Stomach smooth muscle (tissue), 2 donors: ENCODE measurements at regions not wholly inside any gene's neighbourhood (a gene's known extent, or its start where the extent isn't known, plus 50 kb on each side); places are given as distances from the start of the nearest gene placed in this dataset.

Experiments used
- H3K27ac ChIP-seq: one replicate; pipeline ENCODE4 v1.7.0; 2013; ENCODE audit warnings: mild to moderate bottlenecking, low read length, inconsistent platforms
- H3K27me3 ChIP-seq, 2 donors: one replicate each; pipeline ENCODE4 v1.7.0; 2013; ENCODE audit warnings: low read length in 2 of 2; ENCODE audit not compliant: insufficient read depth in 2 of 2, control insufficient read depth in 1 of 2
- H3K36me3 ChIP-seq, 2 donors: one replicate each; pipeline ENCODE4 v1.7.0; 2013; ENCODE audit warnings: low read length in 2 of 2; ENCODE audit not compliant: control insufficient read depth in 2 of 2, insufficient read depth in 2 of 2
- H3K4me1 ChIP-seq: one replicate; pipeline ENCODE4 v1.7.0; 2013; ENCODE audit warnings: low read length; ENCODE audit not compliant: control insufficient read depth, insufficient read depth
- H3K4me3 ChIP-seq, 2 donors: one replicate each; pipeline ENCODE4 v1.7.0; 2013; ENCODE audit warnings: low read length in 2 of 2
- H3K9ac ChIP-seq, 2 donors: one replicate each; pipeline ENCODE4 v1.7.0; 2013; ENCODE audit warnings: low read length in 2 of 2, mild to moderate bottlenecking in 1 of 2
- H3K9me3 ChIP-seq, 2 donors: one replicate each; pipeline ENCODE4 v1.7.0; 2013; ENCODE audit warnings: low read length in 2 of 2; ENCODE audit not compliant: control insufficient read depth in 2 of 2
- donor health status: healthy.
- donor health status: Pancreatic carcinoma.

GRCh38 chr14:58813745-58814144 lies 176.0 kb downstream of the DACT1 start:
- Histone ChIP-seq H3K27me3 (peaks cover 0 to 3% of the 10 kb centered on the region in 2 donors), H3K27ac (no peak overlapping the region), H3K4me3 (no peak overlapping the region), H3K9me3 (no peaks in the 10 kb centered on the region), H3K36me3 (no peaks in the 10 kb centered on the region), H3K4me1 (peaks cover 4% of the 10 kb centered on the region), H3K9ac (no peak overlapping the region)

- H3K27me3 ChIP-seq, result peaks cover 0 to 3% of the 10 kb centered on the region in 2 donors
- H3K27ac ChIP-seq, result no peak overlapping the region
Observed at GRCh38 chr14:58814466-58814865, 176.7 kb downstream of the DACT1 start.

GRCh38 chr14:58815161-58815701 lies 177.5 kb downstream of the DACT1 start:
- no peaks in the 10 kb centered on the region for H3K9me3 ChIP-seq
- no peak overlapping the region for H3K27ac ChIP-seq
- peaks cover 4% of the 10 kb centered on the region for H3K4me1 ChIP-seq
- peaks cover 0 to 3% of the 10 kb centered on the region in 2 donors for H3K27me3 ChIP-seq
- no peak overlapping the region for H3K4me3 ChIP-seq
- no peak overlapping the region for H3K9ac ChIP-seq
- no peaks in the 10 kb centered on the region for H3K36me3 ChIP-seq

More at GRCh38 chr14:58814466-58814865, 176.7 kb downstream of the DACT1 start:
- Histone ChIP-seq H3K9me3 (no peaks in the 10 kb centered on the region), H3K4me3 (no peak overlapping the region), H3K36me3 (no peaks in the 10 kb centered on the region), H3K4me1 (peaks cover 4% of the 10 kb centered on the region), H3K9ac (no peak overlapping the region)

- no peak overlapping the region for H3K9ac ChIP-seq
- no peak overlapping the region for H3K4me3 ChIP-seq
- no peaks in the 10 kb centered on the region for H3K36me3 ChIP-seq
- H3K27me3 ChIP-seq, result peaks cover 0 to 3% of the 10 kb centered on the region in 2 donors
- peaks cover 4% of the 10 kb centered on the region for H3K4me1 ChIP-seq
- H3K27ac ChIP-seq, result no peak overlapping the region
- H3K9me3 ChIP-seq, result no peaks in the 10 kb centered on the region
Observed at GRCh38 chr14:58815794-58816193, 178.0 kb downstream of the DACT1 start.

GRCh38 chr14:58816416-58817115 lies 178.8 kb downstream of the DACT1 start:
- Histone ChIP-seq H3K4me1 (peaks cover 4% of the 10 kb centered on the region), H3K9me3 (no peaks in the 10 kb centered on the region), H3K36me3 (no peaks in the 10 kb centered on the region), H3K27me3 (peaks cover 0 to 3% of the 10 kb centered on the region in 2 donors), H3K27ac (no peak overlapping the region), H3K9ac (no peak overlapping the region), H3K4me3 (no peak overlapping the region)

- Histone ChIP-seq H3K36me3 (no peaks in the 10 kb centered on the region), H3K9me3 (no peaks in the 10 kb centered on the region), H3K27ac (no peak overlapping the region), H3K4me3 (no peak overlapping the region), H3K4me1 (peaks cover 4% of the 10 kb centered on the region), H3K9ac (no peak overlapping the region), H3K27me3 (peaks cover 0 to 3% of the 10 kb centered on the region in 2 donors)
Observed at GRCh38 chr14:58817846-58818245, 180.1 kb downstream of the DACT1 start.

- H3K27me3 ChIP-seq, result peaks cover 0 to 3% of the 10 kb centered on the region in 2 donors
- H3K4me1 ChIP-seq, result peaks cover 4% of the 10 kb centered on the region
- H3K27ac ChIP-seq, result no peak overlapping the region
- no peak overlapping the region for H3K4me3 ChIP-seq
- H3K9me3 ChIP-seq, result no peaks in the 10 kb centered on the region
- no peaks in the 10 kb centered on the region for H3K36me3 ChIP-seq
- no peak overlapping the region for H3K9ac ChIP-seq
Observed at GRCh38 chr14:58820032-58820431, 182.3 kb downstream of the DACT1 start.

GRCh38 chr14:58821421-58821820 lies 183.7 kb downstream of the DACT1 start:
- Histone ChIP-seq H3K9me3 (no peaks in the 10 kb centered on the region), H3K36me3 (no peaks in the 10 kb centered on the region), H3K27me3 (no peaks in the 10 kb centered on the region), H3K9ac (no peak overlapping the region), H3K4me1 (no peaks in the 10 kb centered on the region), H3K27ac (no peak overlapping the region), H3K4me3 (no peak overlapping the region)

GRCh38 chr14:58822856-58823255 lies 185.1 kb downstream of the DACT1 start:
- peaks cover 0 to 4% of the 10 kb centered on the region in 2 donors for H3K9me3 ChIP-seq
- no peak overlapping the region for H3K27ac ChIP-seq
- H3K9ac ChIP-seq, result no peak overlapping the region
- H3K4me1 ChIP-seq, result no peaks in the 10 kb centered on the region
- H3K36me3 ChIP-seq, result no peaks in the 10 kb centered on the region
- H3K27me3 ChIP-seq, result no peaks in the 10 kb centered on the region
- H3K4me3 ChIP-seq, result no peak overlapping the region

GRCh38 chr14:58823312-58823711 lies 185.6 kb downstream of the DACT1 start:
- Histone ChIP-seq H3K4me1 (no peaks in the 10 kb centered on the region), H3K36me3 (no peaks in the 10 kb centered on the region), H3K27me3 (no peaks in the 10 kb centered on the region), H3K9ac (no peak overlapping the region), H3K27ac (no peak overlapping the region), H3K9me3 (peaks cover 0 to 4% of the 10 kb centered on the region in 2 donors), H3K4me3 (no peak overlapping the region)

- no peaks in the 10 kb centered on the region for H3K36me3 ChIP-seq
- no peak overlapping the region for H3K27ac ChIP-seq
- no peak overlapping the region for H3K9ac ChIP-seq
- no peaks in the 10 kb centered on the region for H3K4me1 ChIP-seq
- no peak overlapping the region for H3K4me3 ChIP-seq
- H3K9me3 ChIP-seq, result peaks cover 0 to 4% of the 10 kb centered on the region in 2 donors
- no peaks in the 10 kb centered on the region for H3K27me3 ChIP-seq
Observed at GRCh38 chr14:58824106-58824505, 186.3 kb downstream of the DACT1 start.
